Adrenal gland (tissue), 9 donors: ENCODE measurements at regions not wholly inside any gene's neighbourhood (a gene's known extent, or its start where the extent isn't known, plus 50 kb on each side); places are given as distances from the start of the nearest gene placed in this dataset.

Source experiments
- DNase-seq, 7 donors: peaks; one replicate each; pipeline ENCODE4 v3.0.0-alpha.2; 2019 to 2020
- H3K27ac ChIP-seq, 5 donors: fragments of 200-600 bp; sonication (generic) in 4 of 5; 1 replicate in 3 of 5; 2 replicates in 2 of 5; pipeline versions ENCODE4 v1.5.1 to v1.8.0; 2016 to 2020; ENCODE audit warnings: mild to moderate bottlenecking in 1 of 5
- H3K27me3 ChIP-seq: fragments of 200-600 bp; 2 replicates; pipeline ENCODE4 v1.8.0; 2021
- H3K36me3 ChIP-seq, 2 donors: fragments of 200-600 bp; replicated peaks in 1 of 2; 1 replicate in 1 of 2; 2 replicates in 1 of 2; pipeline versions ENCODE4 v1.5.1 to v1.8.0; 2018 to 2022
- H3K4me1 ChIP-seq, 2 donors: fragments of 200-600 bp; replicated peaks in 1 of 2; 1 replicate in 1 of 2; 2 replicates in 1 of 2; pipeline versions ENCODE4 v1.5.1 to v1.8.0; 2018 to 2021
- H3K4me3 ChIP-seq, 4 donors: fragments of 200-600 bp; sonication (generic) in 3 of 4; one replicate each; pipeline ENCODE4 v1.5.1; 2016 to 2018
- H3K9me3 ChIP-seq, 3 donors: fragments of 200-600 bp; sonication (generic) in 1 of 3; replicated peaks in 1 of 3; 1 replicate in 2 of 3; 2 replicates in 1 of 3; pipeline versions ENCODE4 v1.5.1 to v1.8.0; 2016 to 2021
- POLR2A ChIP-seq, 2 donors: fragments of 450-650 bp; IDR thresholded peaks; one replicate each; pipeline ENCODE4 v1.6.1; 2017; ENCODE audit warnings: antibody characterized with exemption in 2 of 2, mild to moderate bottlenecking in 2 of 2, moderate library complexity in 1 of 2
- WGBS, 4 donors: extraction: QIAGEN DNeasy Blood & Tissue Kit in 2 of 4; methylation state at CpG; one replicate each; pipeline versions ENCODE4 v1.1.5 to v1.1.7; 2013 to 2017; 5-methylcytosine and 5-hydroxymethylcytosine counted together
- intact Hi-C, 2 donors: fragments of 100-400 bp; cut with DNase I; formaldehyde crosslinking; loops; one replicate each; pipeline versions ENCODE4 v1.14.1 to v1.15.0; 2022 to 2023
- TF ChIP-seq, protein P1 (sequence below), 6 experiments: fragments of 450-650 bp in 4 of 6; fragments of 200-600 bp in 2 of 6; sonication (generic) in 1 of 6; IDR thresholded peaks; 1 replicate in 5 of 6; 2 replicates in 1 of 6; pipeline versions ENCODE4 v1.5.1 to v1.8.0; 2016 to 2021; ENCODE audit warnings: antibody characterized with exemption in 6 of 6, mild to moderate bottlenecking in 2 of 6, moderate library complexity in 1 of 6
- donor health status: healthy with polysubstance abuse.
- donor health status: Bipolar disorder and iron deficiency.
- donor health status: DM: yes; HTN: yes; CAD: no.
- donor health status: DM: no; HTN: no; CAD: no.
- donor health status: DM: no; HTN: no; CAD: no.

GRCh38 chr2:5913711-5914395, 221.7 kb downstream of the SOX11 start:
- Histone ChIP-seq H3K36me3 (no peaks in the 10 kb centered on the region), H3K4me3 (no peak overlapping the region), H3K27ac (no peak overlapping the region), H3K27me3 (no peaks in the 10 kb centered on the region), H3K4me1 (no peaks in the 10 kb centered on the region), H3K9me3 (no peaks in the 10 kb centered on the region)
- 71 to 82% (median 75%) methylated on average over 9 of the region's 9 CpGs for WGBS, 4 donors
- no peak for DNase-seq
- intact Hi-C loops = no loop called here
- TF ChIP-seq, protein P1, sequence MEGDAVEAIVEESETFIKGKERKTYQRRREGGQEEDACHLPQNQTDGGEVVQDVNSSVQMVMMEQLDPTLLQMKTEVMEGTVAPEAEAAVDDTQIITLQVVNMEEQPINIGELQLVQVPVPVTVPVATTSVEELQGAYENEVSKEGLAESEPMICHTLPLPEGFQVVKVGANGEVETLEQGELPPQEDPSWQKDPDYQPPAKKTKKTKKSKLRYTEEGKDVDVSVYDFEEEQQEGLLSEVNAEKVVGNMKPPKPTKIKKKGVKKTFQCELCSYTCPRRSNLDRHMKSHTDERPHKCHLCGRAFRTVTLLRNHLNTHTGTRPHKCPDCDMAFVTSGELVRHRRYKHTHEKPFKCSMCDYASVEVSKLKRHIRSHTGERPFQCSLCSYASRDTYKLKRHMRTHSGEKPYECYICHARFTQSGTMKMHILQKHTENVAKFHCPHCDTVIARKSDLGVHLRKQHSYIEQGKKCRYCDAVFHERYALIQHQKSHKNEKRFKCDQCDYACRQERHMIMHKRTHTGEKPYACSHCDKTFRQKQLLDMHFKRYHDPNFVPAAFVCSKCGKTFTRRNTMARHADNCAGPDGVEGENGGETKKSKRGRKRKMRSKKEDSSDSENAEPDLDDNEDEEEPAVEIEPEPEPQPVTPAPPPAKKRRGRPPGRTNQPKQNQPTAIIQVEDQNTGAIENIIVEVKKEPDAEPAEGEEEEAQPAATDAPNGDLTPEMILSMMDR (IDR thresholded peaks at IDR 0.05) = no peak
- no peak for TF ChIP-seq POLR2A (IDR thresholded peaks at IDR 0.05)

DNA sequence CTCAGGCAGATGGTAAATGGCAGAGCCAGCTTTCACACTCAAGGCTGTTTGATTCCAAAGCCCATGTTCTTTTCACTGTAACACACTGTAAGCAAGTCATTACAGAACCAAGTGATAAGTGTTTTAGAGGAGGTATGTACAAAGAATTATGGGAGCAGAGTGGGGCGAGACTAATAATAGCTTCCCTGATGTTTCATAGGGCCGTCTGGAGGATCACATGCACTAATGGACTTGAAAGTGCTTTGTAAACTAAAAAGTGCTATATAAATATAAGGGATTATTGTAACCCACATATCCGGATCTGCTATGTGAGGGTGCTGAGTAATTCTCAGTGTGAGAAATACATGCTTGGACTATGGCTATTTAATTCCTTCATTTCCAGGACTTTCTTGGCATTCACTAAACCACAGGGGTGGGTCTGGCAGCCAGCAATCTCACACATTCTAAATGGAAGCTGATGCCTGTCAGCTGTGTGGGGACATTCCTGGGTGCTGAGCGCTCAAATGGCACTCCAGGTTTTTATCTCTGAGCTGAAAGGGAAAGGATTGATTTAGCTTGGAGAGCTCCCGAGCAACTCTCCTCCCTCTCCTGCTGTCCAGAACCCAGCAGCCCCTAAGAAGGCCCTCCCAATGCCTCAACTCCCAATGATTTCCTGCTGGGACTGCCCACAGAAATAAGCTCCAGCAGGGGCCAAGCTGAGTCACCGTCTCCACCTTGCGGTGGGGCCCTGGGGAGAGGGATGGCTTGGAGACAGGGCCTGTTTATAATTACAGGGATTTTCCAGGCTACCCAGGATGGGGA, 222.8 kb downstream of the SOX11 start:
- intact Hi-C loops = no loop called here
- TF ChIP-seq POLR2A (IDR thresholded peaks at IDR 0.05) = no peak
- TF ChIP-seq, protein P1 (IDR thresholded peaks at IDR 0.05) = no peak
- 65 to 72% (median 69%) methylated on average over 7 of the region's 7 CpGs for WGBS, 4 donors

GRCh38 chr2:5915881-5916310, 223.7 kb downstream of the SOX11 start:
- Histone ChIP-seq H3K36me3 (no peaks in the 10 kb centered on the region), H3K4me1 (no peaks in the 10 kb centered on the region), H3K4me3 (no peak overlapping the region), H3K27ac (no peak overlapping the region), H3K27me3 (no peaks in the 10 kb centered on the region), H3K9me3 (no peaks in the 10 kb centered on the region)
- TF ChIP-seq, protein P1 (IDR thresholded peaks at IDR 0.05) = no peak
- TF ChIP-seq POLR2A (IDR thresholded peaks at IDR 0.05) = no peak
- DNase-seq = no peak
- intact Hi-C loops = no loop called here
- WGBS, 4 donors = 61 to 80% (median 63%) methylated on average over 3 to 4 of the region's 4 CpGs

More for the DNA sequence above, 222.8 kb downstream of the SOX11 start:
- Histone ChIP-seq H3K36me3 (no peaks in the 10 kb centered on the region), H3K27ac (no peak overlapping the region), H3K4me1 (no peaks in the 10 kb centered on the region), H3K9me3 (no peaks in the 10 kb centered on the region), H3K27me3 (no peaks in the 10 kb centered on the region), H3K4me3 (no peak overlapping the region)
- no peak for DNase-seq

DNA sequence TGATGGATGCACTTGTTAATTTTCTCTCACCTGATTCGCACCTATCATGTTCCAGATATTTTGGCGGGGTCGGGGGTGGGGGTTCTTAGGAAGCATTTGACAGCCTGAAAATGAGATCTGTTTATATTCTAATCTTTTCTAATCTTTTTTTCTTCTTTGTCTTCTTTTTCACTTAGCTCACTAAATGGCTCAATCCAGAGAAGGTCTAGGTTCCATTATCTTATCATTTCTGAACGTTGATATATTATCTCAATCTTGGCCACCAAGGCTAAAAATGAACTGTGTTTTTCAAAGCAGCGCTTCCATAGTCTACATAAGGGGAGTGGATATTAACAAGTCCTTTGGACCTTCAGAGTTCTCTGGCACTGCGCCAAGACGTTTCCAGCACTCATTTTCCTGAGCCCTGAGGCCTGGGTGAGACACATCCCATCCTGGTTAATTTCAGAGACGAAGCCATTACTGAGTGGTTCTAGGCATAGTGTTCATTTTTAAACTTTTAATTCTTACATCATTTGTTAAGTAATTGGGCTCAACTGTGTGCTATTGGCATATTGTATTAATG, 229.0 kb downstream of the SOX11 start:
- H3K4me3 ChIP-seq = no peak overlapping the region
- no peak for DNase-seq
- H3K27me3 ChIP-seq = no peaks in the 10 kb centered on the region
- 51 to 62% (median 54%) methylated on average over 8 of the region's 8 CpGs for WGBS, 4 donors
- TF ChIP-seq, protein P1 (IDR thresholded peaks at IDR 0.05) = no peak
- no peak for TF ChIP-seq POLR2A (IDR thresholded peaks at IDR 0.05)
- H3K27ac ChIP-seq = no peak overlapping the region
- H3K4me1 ChIP-seq = no peaks in the 10 kb centered on the region
- no peaks in the 10 kb centered on the region for H3K36me3 ChIP-seq
- H3K9me3 ChIP-seq = no peaks in the 10 kb centered on the region
- intact Hi-C loops = no loop called here
